Colon (tissue), 2 donors: ENCODE measurements at regions not wholly inside any gene's neighbourhood (a gene's known extent, or its start where the extent isn't known, plus 50 kb on each side); places are given as distances from the start of the nearest gene placed in this dataset.
"Not testable (repeated sequence)": the region's sequence is repeated elsewhere in the genome, so short reads cannot be mapped to it uniquely, and the experiment has no call there.

ENCODE experiments used
- FAIRE-seq: peaks from 2 replicates; lab custom pipeline; 2012; peaks lifted over from hg19 to GRCh38; lab: Jason Lieb, UNC
- donor health status: control.
- donor health status: control.

DNA sequence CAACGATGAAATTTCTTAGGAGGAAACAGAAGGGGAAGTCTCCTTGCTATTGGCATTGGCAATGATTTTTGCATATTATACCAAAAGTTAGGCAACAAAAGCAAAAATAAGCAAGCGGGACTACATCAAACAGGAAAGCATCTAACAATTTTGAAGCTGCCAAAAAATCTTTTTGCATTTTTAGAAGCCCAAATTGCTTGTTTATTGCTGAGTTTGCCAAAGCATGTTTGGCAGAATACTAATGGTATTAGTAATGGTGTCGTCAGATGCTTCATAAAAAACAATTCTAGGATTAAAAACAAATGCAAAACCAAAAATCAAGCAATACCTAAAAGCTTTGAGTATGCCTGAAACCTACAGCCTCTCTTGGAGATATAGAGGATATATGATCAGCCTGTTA is 80.0 kb downstream of the GALR1 start:
- no peak for FAIRE-seq

DNA sequence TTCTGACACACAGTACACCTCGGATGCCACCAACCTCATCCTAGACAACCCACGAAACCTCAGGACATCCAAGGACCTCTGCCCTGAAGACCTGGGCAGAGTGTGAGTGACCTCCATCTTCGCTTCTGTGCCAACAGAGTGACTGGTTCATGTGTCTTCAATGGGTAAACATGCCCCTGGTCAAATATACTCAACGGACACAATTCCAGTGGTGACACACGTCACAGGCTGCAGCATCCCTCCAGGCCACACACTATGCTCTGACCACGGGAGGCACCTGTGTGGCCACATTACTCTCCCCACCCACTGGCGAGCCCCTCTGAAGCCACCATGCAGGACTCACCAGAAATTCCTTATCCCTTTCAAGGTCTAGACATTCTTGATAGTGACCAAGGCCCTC is 85.2 kb downstream of the GALR1 start:
- no peak for FAIRE-seq

DNA sequence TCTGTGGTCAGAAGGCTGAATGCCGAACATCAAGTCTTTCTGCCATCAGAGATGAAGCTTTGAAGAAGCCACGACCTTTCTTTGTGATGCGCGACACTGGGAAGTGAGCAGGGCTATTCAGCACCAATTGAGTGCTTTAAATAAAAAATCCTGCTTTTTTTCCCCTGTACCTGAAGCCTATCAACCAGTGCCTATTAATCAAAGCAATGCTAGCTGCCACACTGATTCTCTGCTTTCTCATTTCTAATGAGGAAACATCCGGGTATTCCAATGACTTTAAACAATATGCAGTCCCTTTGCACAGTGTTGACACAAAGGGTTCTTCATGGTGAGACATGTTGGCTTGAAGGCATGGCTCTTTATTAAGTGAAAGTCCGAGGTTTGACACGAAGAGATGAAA is 88.0 kb downstream of the GALR1 start:
- no peak for FAIRE-seq

DNA sequence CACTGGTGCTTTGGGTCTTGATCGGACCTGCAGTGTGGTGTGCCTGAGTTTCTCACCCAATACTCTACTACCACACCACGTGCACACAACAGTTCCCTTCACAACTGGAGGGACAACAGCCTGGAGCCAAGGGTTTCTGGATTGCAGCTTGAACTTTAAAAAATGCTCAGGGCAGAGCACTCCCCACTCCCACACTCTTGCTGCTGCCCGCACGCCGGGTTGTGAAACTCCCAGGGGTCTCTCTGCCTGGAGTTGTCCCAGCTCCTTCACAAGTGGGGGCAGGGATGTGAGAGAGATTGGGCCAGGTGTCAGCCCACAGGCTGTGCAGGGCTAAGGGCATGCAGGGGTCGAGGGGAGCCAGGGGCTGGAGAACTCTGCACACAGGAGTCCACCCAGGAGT is 89.4 kb downstream of the GALR1 start:
- no peak for FAIRE-seq

DNA sequence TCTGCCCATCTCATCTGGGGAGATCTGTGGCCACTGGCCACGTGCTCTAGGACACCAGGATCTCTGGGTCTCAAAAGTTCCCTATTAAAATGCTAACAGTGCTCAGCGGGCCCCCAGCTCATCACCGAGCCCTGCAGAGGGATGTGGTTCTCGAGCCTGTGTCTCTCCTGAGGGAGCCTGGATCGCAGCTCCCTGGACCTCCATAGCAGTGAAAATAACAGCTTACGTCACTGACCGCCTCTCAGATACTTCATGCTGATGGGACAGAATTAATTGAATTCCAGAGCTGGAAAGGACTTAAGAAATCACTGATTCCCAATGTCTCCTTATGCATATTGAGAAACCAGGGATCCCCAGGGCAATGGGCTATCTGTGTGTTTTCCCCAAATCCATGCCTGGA is 90.0 kb downstream of the GALR1 start:
- FAIRE-seq = no peak

DNA sequence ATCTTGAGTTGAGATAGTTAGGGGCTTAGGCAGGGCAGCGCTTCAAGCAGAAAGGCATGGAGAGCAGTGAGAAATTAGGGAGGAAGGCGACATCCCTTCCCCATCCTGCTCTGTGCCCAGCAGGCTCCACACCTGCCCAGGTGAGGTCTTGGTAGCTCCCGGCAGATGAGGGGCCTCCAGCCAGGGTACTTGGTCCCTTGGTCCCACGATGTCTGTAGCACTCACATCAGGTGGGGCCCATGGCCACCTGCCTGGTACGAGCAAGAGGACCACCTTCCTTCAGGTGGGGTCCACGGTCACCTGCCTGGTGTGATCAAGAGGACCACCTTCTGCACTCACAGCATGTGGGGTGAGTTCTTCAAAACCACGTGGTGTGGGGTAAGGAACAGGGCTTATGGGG is 91.2 kb downstream of the GALR1 start:
- FAIRE-seq = no peak

DNA sequence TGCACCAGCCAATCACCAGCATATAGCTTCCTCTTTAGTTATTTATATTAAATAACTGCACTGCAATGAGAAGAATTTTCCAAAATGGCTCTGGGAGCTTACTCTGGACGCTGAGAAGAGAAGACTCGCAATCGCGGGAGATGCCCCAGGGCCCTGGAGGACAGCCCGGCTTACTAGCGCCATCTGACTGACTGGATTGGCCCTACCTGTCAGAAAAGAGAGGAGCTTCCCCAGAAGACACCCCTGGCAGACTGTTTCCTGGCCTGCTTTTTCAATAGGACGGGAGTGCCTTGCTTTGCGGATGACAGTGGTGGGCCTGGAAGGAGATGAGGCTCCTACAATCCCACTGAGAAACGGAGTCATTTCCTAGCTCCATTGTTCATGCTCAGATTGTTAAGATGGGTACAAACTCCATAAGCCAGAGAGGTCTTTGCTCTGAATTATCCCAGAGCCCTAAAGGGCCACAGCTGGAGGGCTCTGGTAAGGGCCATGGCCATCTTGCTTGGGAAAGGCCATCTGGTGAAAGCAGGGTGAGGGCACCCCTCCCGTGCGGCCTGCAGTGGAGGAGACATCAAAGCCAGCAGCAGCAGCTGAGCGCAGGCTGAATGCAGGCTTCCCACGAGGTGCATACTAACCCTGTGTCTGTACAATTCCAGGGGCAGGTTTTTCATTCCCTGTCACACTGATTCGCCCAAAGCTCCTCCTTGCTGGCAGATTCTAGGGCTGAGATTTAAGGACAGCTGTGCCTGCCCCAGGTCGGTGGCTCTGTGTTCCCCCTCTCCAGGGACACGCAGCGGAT is 92.1 kb downstream of the GALR1 start:
- no peak for FAIRE-seq

DNA sequence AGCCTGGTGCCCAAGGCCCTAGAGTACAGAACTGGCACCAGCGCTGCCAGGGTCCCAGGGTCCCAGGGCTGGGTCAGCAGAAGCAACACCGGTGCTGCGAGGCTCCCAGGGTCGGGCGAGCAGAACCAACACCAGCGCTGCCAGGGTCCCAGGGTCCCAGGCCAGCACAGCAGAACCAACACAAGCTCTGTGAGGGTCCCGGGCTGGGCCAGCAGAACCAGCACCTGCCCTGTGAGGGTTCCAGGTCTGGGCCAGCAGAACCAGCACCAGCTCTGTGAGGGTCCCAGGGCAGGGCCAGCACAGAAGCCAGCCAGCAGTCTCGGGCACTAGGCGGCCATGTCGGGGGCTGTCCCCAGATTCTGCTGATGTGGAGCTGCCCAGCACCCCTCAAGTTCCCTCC is 93.1 kb downstream of the GALR1 start:
- no peak for FAIRE-seq

DNA sequence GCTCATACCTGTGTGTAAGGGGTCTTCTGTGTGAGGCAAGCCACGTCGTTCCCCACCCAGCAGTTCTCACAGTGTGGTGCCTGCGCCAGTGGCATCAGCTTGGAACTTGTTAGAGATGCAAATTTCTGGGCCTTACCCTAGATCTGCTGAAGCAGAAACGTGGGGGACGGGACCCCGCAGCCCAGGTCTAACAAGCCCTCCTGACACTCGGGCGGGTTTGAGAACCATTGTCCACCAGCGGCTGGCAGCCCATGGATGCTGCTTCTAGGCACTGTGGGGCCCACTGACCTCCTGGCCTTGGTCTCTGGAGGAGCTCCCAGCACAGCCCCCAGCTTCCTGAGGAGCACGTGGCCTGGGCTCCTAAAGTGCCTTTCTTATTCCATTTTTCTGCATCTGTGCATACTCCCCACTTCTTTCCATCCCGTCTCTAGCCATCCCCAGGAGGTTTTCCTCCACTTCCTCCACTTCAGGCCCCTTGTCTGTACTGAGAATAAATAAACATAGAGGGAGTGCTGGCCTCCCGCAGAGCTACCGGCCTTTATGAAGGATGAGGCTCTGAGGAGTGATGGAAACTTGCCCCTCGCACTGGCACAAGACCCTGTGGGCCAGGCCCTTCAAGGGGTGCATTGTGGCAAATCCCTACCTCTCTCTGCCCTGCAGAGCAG is 94.3 kb downstream of the GALR1 start:
- no peak for FAIRE-seq

DNA sequence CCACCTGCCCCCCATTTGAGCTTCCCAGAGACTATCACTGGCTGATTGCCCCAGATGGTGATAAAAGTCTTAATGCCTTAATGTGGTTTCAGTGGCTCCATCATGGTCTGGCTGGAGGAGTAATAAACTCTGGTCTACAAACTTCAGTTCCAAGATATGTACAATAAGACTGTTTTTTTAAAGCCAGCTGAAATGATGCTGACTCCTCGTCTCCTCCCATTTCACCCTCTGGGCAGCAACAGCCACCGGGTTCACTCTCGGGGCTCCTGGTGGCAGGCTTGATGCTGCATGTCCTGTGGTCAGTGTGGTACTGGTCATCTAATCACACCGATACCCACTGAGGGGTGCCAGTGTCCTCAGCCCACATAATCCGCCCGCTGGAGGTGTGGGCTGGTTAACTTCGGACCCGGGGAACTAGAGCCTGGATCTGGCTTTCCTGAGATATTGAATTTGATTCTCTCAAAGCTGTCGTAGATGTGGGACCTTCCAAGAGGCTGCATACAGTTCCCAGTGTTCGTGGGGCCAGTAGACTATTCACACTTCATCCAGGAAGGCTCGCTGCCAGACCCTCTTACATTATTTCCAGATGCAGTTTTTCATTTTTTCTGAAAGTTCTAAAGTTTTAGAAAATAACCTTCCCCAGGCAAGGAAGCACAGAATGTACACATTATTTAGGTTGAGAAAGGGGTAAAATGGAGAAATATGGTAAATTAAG is 95.3 kb downstream of the GALR1 start:
- no peak for FAIRE-seq

DNA sequence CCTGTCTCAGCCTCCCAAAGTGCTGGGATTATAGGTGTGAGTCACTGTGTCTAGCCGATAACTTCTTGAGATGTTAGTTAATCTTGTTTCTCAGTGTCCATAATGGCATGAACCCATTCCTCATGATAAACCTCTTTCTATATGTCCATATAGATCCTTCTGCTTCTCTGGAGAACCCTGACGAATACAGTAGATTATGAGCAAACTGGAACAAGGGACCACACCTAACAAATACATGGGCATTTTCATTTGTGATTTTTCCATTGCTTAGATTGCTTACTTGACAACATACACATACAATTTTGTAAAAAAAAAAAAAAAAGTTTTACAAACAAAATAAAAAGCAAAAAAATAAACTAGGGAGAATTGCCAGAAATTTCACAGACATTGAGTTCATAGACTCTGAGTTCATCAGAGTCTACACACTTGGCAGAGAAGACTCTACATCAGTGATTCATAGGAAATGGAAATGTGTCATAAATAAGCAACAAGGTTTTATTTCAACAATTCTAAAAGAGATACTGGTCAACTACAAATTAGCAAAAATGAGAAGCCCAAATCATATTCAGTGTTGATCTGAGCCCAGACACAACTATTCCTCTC is 96.7 kb downstream of the GALR1 start:
- no peak for FAIRE-seq

DNA sequence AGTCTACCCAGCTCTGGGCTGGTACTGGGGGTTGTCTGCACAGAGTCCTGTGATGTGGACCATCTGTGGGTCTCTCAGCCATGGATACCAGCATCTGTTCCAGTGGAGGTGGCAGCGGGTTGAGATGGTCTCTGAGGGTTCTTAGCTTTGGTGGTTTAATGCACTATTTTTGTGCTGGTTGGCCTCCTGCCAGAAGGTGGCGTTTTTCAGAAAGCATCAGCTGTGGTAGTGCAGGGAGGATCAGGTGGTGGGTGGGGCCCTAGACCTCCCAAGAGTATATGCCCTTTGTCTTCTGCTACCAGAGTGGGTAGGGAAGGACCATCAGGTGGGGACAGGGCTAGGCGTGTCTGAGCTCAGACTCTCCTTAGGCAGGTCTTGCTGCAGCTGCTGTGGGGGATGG is 103.7 kb downstream of the GALR1 start:
- not testable (repeated sequence) for FAIRE-seq

DNA sequence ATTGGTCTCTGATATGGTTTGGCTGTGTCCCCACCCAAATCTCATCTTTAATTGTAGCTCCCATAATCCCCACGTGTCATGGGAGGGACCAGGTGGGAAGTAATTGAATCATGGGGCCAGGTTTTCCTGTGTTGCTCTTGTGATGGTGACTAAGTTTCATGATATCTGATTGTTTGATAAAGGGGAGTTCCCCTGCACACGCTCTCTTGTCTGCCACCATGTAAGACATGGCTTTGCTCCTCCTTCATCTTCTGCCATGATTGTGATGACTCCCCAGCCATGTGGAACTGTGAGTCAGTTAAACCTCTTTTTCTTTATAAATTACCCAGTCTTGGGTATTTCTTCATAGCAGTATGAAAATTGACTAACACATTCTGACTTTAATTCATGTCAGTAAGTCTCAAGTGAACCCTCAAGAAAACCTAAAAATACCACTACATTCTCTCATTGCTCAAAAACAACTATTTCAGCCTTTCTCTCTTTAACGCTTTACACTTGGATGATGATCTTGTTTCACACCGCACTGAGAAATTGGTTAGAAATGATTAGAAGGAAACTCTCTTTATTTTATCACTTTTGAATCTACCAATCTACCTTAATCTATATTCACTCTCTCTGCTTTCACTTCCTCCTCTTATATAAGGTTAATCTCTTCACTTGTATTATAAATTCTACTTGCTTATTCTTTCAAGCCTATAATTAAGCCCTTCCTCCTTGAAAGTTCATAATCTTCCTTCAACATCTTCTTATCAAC is 110.1 kb downstream of the GALR1 start:
- FAIRE-seq = no peak

DNA sequence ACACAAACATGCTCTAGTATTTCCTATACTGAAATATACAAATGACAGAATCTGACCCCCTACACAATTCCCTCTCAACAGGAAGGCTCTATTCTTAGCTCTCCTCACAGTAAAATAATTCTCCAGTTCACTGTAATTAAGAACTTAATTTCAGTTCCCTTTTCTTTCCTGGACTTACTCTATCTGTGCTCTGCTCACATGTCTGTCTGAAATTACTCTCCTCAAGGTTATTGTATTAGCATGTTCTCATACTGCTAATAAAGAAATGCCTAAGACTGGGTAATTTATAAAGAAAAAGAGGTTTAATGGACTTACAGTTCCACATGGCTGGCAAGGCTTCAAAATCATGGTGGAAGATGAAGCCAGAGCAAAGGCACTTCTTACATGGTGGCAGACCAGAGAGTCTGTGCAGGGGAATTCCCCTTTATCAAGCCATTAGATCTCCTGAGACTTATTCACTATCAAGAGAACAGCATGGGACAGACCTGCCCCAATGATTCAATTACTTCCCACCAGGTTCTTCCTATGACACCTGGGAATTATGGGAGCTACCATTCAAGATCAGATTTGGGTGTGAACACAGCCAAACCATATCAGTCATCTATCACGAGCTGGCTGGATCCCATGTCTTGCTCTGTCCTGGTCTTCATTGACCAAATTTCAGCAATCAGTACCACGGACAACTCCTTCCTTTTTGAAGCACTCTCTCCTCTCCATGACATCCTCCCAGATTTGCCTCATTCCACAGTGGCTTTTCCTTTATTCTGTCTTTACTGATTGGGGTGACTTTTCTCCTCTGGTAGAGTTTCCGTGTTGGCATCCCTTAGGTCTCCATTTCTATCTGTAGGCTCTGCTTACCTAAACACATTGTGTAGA is 110.9 kb downstream of the GALR1 start:
- FAIRE-seq = no peak

DNA sequence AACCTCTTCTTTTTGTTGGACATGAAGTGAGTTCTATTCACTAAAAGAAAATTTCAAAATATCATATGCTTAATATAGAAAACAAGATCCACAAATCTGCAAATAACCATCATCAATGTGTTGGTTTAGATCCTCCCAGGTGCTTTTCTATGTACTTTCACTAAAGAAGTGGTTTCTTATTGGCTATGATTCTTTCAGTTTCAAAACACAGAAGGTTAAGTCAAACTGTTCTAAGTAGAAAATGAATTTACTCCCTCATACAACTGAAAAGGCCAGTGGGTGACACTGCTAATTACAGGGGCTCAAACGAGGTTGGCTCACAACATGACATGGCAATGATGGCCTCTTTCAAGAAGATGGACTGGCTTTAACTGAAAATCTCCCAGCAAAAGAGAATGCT is 111.7 kb downstream of the GALR1 start:
- FAIRE-seq = no peak

DNA sequence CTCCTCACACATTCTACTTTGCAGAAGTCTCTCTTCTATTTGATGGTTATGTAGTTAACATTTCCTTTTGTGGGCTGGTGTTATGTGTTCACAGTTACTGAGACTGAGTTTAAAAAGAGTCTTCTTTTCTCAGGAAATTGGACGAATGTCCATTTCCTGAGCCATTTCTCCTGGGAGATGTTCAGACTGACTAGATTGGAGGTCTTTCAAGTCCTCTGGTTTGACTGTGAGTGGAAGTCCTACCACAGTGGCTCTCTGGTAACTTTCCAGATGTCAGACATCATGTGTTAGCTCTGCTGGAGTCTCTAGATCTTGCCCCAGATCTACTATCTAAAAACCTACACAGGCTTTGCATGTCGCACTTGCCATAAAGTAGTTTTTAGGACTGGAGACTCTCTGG is 116.0 kb downstream of the GALR1 start:
- FAIRE-seq = no peak

DNA sequence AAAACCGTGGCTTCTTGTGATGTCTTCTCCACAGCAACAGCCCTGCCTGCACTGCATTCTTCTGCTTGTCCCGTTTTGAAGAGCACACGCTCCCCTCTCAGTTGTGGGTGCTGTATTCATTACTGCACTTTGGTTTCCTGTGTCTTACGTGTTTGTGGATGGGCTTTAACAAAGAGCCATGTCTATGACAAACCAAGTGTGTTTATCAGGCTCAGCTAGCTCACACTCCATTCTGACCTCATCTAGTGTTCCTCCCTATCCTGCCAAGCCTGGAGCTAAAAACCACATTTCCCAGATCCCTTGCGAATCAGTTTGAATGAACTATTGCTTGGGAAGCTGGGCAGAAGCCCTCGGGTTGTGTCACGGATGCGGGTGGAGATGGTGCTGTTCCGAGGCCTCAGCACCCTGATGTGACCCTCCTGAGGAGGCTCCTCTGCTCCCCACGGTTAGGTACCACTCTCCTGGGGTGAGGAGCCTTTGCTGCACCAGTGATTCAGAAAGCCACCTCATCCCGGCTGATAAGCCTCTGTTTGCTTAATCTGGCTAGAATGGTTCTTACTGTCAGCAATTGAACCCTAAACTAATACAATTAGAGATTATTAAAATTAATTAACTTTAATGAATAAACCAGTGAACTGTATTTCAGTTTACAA is 116.5 kb downstream of the GALR1 start:
- FAIRE-seq = no peak

DNA sequence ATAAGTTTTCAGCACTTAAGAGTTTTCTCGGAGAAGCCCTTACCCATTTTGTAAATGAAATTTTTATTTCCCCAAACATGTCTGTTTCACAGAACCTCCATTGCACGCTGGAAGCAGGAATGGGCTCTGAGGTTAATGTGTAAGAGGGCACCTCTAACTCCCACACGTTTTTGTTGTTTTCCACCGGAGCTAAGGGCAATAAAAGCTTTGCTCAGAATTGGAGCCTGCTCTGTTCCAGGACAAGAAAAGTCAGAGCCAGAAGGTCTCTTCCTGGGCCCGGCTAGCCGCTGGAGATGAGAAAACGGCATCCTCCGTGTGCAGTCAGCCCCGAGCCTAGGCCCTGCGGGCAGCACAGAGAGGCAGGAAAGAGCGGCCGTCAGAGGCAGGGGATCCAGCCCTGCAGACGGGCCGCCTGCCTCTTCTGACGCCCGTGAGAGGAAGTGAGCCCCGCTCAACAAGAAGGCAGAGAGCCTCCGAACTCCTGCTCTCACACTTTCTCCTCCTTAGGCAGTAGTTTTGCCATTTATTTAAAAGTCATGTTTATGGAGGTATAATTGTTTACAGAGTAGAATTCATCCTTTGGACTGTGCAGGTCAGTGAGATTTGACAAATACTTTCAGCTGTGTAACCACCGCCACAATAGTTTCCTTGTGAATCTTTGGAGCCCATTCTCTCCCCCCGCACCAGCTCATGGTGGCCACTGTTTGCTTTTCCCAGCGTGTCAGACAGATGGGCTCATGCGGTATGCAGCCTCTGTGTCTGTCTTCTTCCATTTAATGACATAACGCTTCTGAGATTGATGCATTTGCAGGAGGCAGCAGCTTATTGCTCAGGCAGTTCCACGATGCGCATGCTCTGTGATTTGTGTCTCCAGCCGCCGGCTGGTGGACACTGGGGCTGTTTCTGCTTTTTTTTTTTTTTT is 117.3 kb downstream of the GALR1 start:
- FAIRE-seq = no peak

DNA sequence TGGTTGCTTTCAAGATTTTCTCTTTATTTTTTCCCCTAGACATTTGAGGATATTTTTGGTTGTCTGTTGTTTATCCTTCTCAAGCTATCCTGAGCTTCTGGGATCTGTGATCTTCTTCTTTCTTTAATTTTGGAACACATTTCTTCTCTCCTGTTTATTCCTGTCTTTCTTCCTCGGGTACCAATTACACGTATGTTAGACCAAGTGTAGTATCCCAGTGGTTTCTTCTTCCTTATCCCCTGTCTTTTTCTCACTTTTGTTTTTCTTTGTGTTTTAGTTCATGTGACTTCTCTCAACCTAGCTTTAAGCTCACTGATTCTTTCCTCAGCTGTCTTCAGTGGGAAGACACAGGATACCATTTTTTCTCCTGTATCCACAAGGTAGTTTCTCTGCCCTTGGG is 120.0 kb downstream of the GALR1 start:
- FAIRE-seq = no peak
